A549 (cell line): ENCODE measurements at regions not wholly inside any gene's neighbourhood (a gene's known extent, or its start where the extent isn't known, plus 50 kb on each side); places are given as distances from the start of the nearest gene placed in this dataset.

Source experiments
- ATAC-seq, 2 experiments: fragments of 200-7000 bp in 1 of 2; fragments of >200 bp in 1 of 2; cut with Nextera tagmentation in 1 of 2; cut with Tn5 transposase in 1 of 2; 3 replicates each; pipeline versions ENCODE4 v1.8.0 to v1.9.1; 2018 to 2020; ENCODE audit warnings: mild to moderate bottlenecking in 1 of 2, moderate library complexity in 1 of 2
- CTCF ChIA-PET: fragments of 300-600 bp; sonication (Branson Sonifier 250); formaldehyde crosslinking; extraction: SDS; loops from one replicate; lab custom pipeline; 2021; ENCODE audit warnings: antibody characterized with exemption, inconsistent platforms; lab: Yijun Ruan, JAX
- POLR2A ChIA-PET: fragments of 350-600 bp; formaldehyde crosslinking; extraction: SDS; loops from one replicate; lab custom pipeline; 2021; ENCODE audit warnings: antibody characterized with exemption, inconsistent platforms; lab: Yijun Ruan, JAX
- DNase-seq, 2 experiments: peaks; one replicate each; pipeline versions ENCODE4 v3.0.0 to v3.0.0-alpha.2; 2011 to 2016; ENCODE audit warnings: low read depth in 1 of 2, low spot score in 1 of 2
- FAIRE-seq: peaks from 2 replicates; lab custom pipeline; 2011; peaks lifted over from hg19 to GRCh38; lab: Jason Lieb, UNC
- H3K27ac ChIP-seq, 2 experiments: fragments of >200 bp; sonication (Bioruptor Twin); formaldehyde crosslinking; 3 replicates each; pipeline ENCODE4 v1.5.1; 2016 to 2017
- H3K4me1 ChIP-seq: fragments of >200 bp; sonication (Bioruptor Twin); formaldehyde crosslinking; 3 replicates; pipeline ENCODE4 v1.6.1; 2016
- H3K4me2 ChIP-seq: fragments of >200 bp; sonication (Bioruptor Twin); formaldehyde crosslinking; 3 replicates; pipeline ENCODE4 v1.6.1; 2016
- H3K4me3 ChIP-seq: fragments of >200 bp; sonication (Bioruptor Twin); formaldehyde crosslinking; 3 replicates; pipeline ENCODE4 v1.5.1; 2016
- H3K9me3 ChIP-seq: fragments of >200 bp; sonication (Bioruptor Twin); formaldehyde crosslinking; 3 replicates; pipeline ENCODE4 v1.6.1; 2016
- ATOH8 ChIP-seq: fragments of 250-450 bp; sonication (Bioruptor Pico); IDR thresholded peaks from 2 replicates; pipeline ENCODE4 v1.5.0; 2020; ENCODE audit warnings: low read depth, mild to moderate bottlenecking, moderate library complexity
- CBX8 ChIP-seq: fragments of 200-600 bp; sonication (generic); IDR thresholded peaks from 2 replicates; pipeline ENCODE4 v1.6.1; 2016
- CEBPB ChIP-seq, 2 experiments: fragments of >200 bp in 1 of 2; sonication (Bioruptor Twin) in 1 of 2; formaldehyde crosslinking in 1 of 2; IDR thresholded peaks; 2 replicates each; pipeline ENCODE4 v1.6.1; 2012 to 2016
- CHD4 ChIP-seq: fragments of 200-600 bp; sonication (generic); IDR thresholded peaks from 2 replicates; pipeline ENCODE4 v1.6.1; 2016; ENCODE audit warnings: antibody characterized with exemption, mild to moderate bottlenecking, borderline replicate concordance
- E2F6 ChIP-seq: IDR thresholded peaks from 2 replicates; pipeline ENCODE4 v1.6.1; 2012; ENCODE audit warnings: low read depth, borderline replicate concordance
- EHMT2 ChIP-seq: fragments of 200-600 bp; sonication (generic); IDR thresholded peaks from 2 replicates; pipeline ENCODE4 v1.6.1; 2016; ENCODE audit warnings: antibody characterized with exemption, low read depth, mild to moderate bottlenecking, moderate library complexity
- HEYL ChIP-seq: fragments of 250-450 bp; sonication (Bioruptor Pico); IDR thresholded peaks from 2 replicates; pipeline ENCODE4 v1.8.0; 2021; ENCODE audit warnings: mild to moderate bottlenecking, moderate library complexity
- HOXA7 ChIP-seq: fragments of 250-450 bp; sonication (Bioruptor Pico); IDR thresholded peaks from 2 replicates; pipeline ENCODE4 v1.5.0; 2020; ENCODE audit warnings: mild to moderate bottlenecking, moderate library complexity
- HOXB5 ChIP-seq: fragments of 250-450 bp; sonication (Bioruptor Pico); IDR thresholded peaks from 2 replicates; pipeline ENCODE4 v1.5.0; 2020; ENCODE audit warnings: mild to moderate bottlenecking, moderate library complexity
- JUN ChIP-seq, 2 experiments: fragments of >200 bp; sonication (Bioruptor Twin); formaldehyde crosslinking; IDR thresholded peaks; 2 replicates in 1 of 2; 3 replicates in 1 of 2; pipeline ENCODE4 v1.6.1; 2016 to 2017
- KDM1A ChIP-seq: fragments of 200-600 bp; sonication (generic); IDR thresholded peaks from 2 replicates; pipeline ENCODE4 v1.6.1; 2016; ENCODE audit warnings: low read depth, mild to moderate bottlenecking
- NFE2L2 ChIP-seq: fragments of 150-350 bp; conservative IDR thresholded peaks from 2 replicates; pipeline ENCODE4 v1.6.1; 2014; ENCODE audit warnings: low read length
- NPAS2 ChIP-seq: fragments of 250-450 bp; sonication (Bioruptor Pico); IDR thresholded peaks from 2 replicates; pipeline ENCODE4 v1.8.0; 2022; ENCODE audit warnings: mild to moderate bottlenecking, moderate library complexity, borderline replicate concordance
- SREBF2 ChIP-seq: fragments of 450-650 bp; IDR thresholded peaks from 2 replicates; pipeline ENCODE4 v1.6.1; 2014; ENCODE audit warnings: mild to moderate bottlenecking, moderate library complexity
- TFCP2L1 ChIP-seq: fragments of 250-450 bp; sonication (Bioruptor Pico); IDR thresholded peaks from 2 replicates; pipeline ENCODE4 v1.5.0; 2021; ENCODE audit warnings: mild to moderate bottlenecking
- TP53 ChIP-seq: fragments of 250-450 bp; sonication (Bioruptor Pico); IDR thresholded peaks from 2 replicates; pipeline ENCODE4 v1.5.0; 2021; ENCODE audit warnings: mild to moderate bottlenecking, moderate library complexity
- USF2 ChIP-seq: fragments of 450-650 bp; IDR thresholded peaks from 2 replicates; pipeline ENCODE4 v1.6.1; 2014; ENCODE audit warnings: antibody characterized with exemption
- ZC3H11A ChIP-seq: fragments of 450-650 bp; IDR thresholded peaks from 2 replicates; pipeline ENCODE4 v1.6.1; 2014; ENCODE audit warnings: antibody characterized with exemption, mild to moderate bottlenecking
- ZFP36 ChIP-seq: fragments of 450-650 bp; IDR thresholded peaks from 2 replicates; pipeline ENCODE4 v1.6.1; 2014; ENCODE audit warnings: borderline replicate concordance; ENCODE audit not compliant: partially characterized antibody
- ZSCAN20 ChIP-seq: fragments of 250-450 bp; sonication (Bioruptor Pico); IDR thresholded peaks from 2 replicates; pipeline ENCODE4 v1.8.0; 2022; ENCODE audit warnings: mild to moderate bottlenecking, moderate library complexity
- WGBS: methylation state at CpG from one replicate; pipeline ENCODE4 v1.1.6; 2017; ENCODE audit errors: missing lambda C conversion rate; 5-methylcytosine and 5-hydroxymethylcytosine counted together
- TF ChIP-seq, protein P1 (sequence below): fragments of >200 bp; sonication (Bioruptor Twin); formaldehyde crosslinking; IDR thresholded peaks from 2 replicates; pipeline ENCODE4 v1.6.1; 2016

DNA sequence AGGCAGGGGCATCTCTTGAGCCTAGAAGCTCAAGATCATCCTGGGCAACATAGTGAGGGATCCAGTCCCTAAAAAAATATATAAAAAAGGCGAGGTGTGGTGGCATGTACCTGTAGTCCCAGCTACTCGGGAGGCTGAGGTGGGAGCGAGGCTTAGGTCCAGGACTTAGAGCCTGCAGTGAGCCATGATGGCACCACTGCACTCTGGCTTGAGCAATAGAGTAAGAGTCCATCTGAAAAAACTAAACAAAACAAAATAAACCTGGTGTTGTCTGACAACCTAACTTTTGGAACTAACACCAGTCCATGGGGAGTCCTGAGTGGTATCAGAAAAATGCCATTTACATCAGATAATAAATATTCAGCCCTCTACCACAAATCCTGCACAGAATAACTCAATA is 110.1 kb upstream of the NRIP1 start:
- ChIA-PET CTCF (no interaction called here), POLR2A (no interaction called here)
- WGBS, result 88% methylated on average over 3 of the region's 3 CpGs
- Histone ChIP-seq H3K4me1 (no peaks in the 10 kb centered on the region), H3K9me3 (no peaks in the 10 kb centered on the region), H3K4me3 (no peak overlapping the region)
- ATAC-seq, result no peak
- FAIRE-seq, result no peak
- DNase-seq, result no peak
- TF ChIP-seq HOXA7 (CRISPR knock-in tag) (no peak), ATOH8 (CRISPR knock-in tag) (no peak), JUN (IDR thresholded peaks at IDR 0.05) (no peak), CBX8 (no peak), NPAS2 (CRISPR knock-in tag) (no peak), E2F6 (no peak), SREBF2 (no peak), USF2 (no peak), TP53 (no peak), HOXB5 (CRISPR knock-in tag) (no peak), TFCP2L1 (CRISPR knock-in tag) (no peak)
- TF ChIP-seq, protein P1, sequence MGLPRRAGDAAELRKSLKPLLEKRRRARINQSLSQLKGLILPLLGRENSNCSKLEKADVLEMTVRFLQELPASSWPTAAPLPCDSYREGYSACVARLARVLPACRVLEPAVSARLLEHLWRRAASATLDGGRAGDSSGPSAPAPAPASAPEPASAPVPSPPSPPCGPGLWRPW, result no peak
- TF ChIP-seq, all 56 proteins: peak for 0
- no peak overlapping the region for H3K4me2 ChIP-seq
- H3K27ac ChIP-seq, result no peak overlapping the region

- no peak for FAIRE-seq
- H3K4me3 ChIP-seq, result no peak overlapping the region
- H3K4me1 ChIP-seq, result no peaks in the 10 kb centered on the region
- no peak for TF ChIP-seq NFE2L2
- no peak for ATAC-seq
- no peaks in the 10 kb centered on the region for H3K9me3 ChIP-seq
- ChIA-PET POLR2A (no interaction called here), CTCF (no interaction called here)
- DNase-seq, result no peak
- no peak overlapping the region for H3K27ac ChIP-seq
- no peak overlapping the region for H3K4me2 ChIP-seq
- 71% methylated on average over 4 of the region's 4 CpGs for WGBS
These were observed 117.9 kb upstream of the NRIP1 start for GRCh38 chr21:15182731-15183130.

DNA sequence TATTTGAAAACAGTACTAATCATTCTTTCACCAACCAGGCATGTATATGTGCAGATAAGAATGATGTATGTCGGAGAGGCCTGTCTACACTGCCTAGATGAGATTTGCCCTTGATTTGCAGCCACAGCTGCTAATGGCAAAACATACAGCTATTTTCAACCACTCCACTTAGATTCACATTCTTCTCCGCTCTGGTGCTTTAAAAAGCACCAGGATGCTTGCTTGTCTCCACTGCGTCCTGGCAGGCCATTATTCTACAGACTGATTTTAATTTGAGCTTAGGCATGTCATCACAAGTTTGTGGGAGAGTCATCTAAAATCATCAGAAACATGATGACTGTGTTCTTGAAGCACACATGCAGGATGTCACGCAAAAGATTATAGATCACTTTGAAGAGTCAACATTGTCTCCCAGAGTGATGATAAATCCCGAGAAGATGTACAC is 119.0 kb upstream of the NRIP1 start:
- ChIA-PET POLR2A (no interaction called here), CTCF (interaction anchor here (1.0 kb wide), 1 partner anchor 25 kb away, joined by 3 read pairs; no protein-coding TSS in a partner anchor)
- TF ChIP-seq KDM1A (no peak), CHD4 (no peak), TP53 (no peak), CEBPB (IDR thresholded peaks at IDR 0.05) (no peak), SREBF2 (no peak), ZFP36 (no peak), HOXA7 (CRISPR knock-in tag) (no peak), HEYL (CRISPR knock-in tag) (no peak), ZSCAN20 (no peak), EHMT2 (no peak), ZC3H11A (no peak), NPAS2 (CRISPR knock-in tag) (no peak)
- H3K4me1 ChIP-seq, result no peaks in the 10 kb centered on the region
- H3K4me2 ChIP-seq, result no peak overlapping the region
- ATAC-seq (no peak), DNase-seq (no peak), FAIRE-seq (no peak)
- no peak overlapping the region for H3K4me3 ChIP-seq
- 83% methylated on average over 5 of the region's 5 CpGs for WGBS
- no peak overlapping the region for H3K27ac ChIP-seq
- no peaks in the 10 kb centered on the region for H3K9me3 ChIP-seq
